NB4 (cell line): ENCODE measurements at regions not wholly inside any gene's neighbourhood (a gene's known extent, or its start where the extent isn't known, plus 50 kb on each side); places are given as distances from the start of the nearest gene placed in this dataset.

Source experiments
- CTCF ChIP-seq: IDR thresholded peaks from one replicate; pipeline ENCODE4 v1.5.1; 2012; ENCODE audit warnings: low read depth, low read length
- MAX ChIP-seq: IDR thresholded peaks from 2 replicates; pipeline ENCODE4 v1.6.1; 2011; ENCODE audit warnings: low read depth, low read length
- POLR2A ChIP-seq: IDR thresholded peaks from 2 replicates; pipeline ENCODE4 v1.6.1; 2011; ENCODE audit warnings: mild to moderate bottlenecking; ENCODE audit not compliant: insufficient read length; ENCODE audit errors: extremely low read depth

GRCh38 chr12:105524961-105525360 lies 194.5 kb downstream of the C12orf75 start:
- TF ChIP-seq CTCF, result no peak
- no peak for TF ChIP-seq MAX
- no peak for TF ChIP-seq POLR2A
